Heart left ventricle (tissue), 13 donors: ENCODE measurements at regions not wholly inside any gene's neighbourhood (a gene's known extent, or its start where the extent isn't known, plus 50 kb on each side); places are given as distances from the start of the nearest gene placed in this dataset.

Source experiments
- CTCF ChIP-seq, 12 donors: fragments of 200-600 bp; sonication (generic) in 4 of 12; IDR thresholded peaks; one replicate each; pipeline versions ENCODE4 v1.5.0 to v1.8.0; 2018 to 2022; ENCODE audit warnings: antibody characterized with exemption in 12 of 12, mild to moderate bottlenecking in 5 of 12
- POLR2A ChIP-seq, 2 donors: fragments of 450-650 bp; IDR thresholded peaks; one replicate each; pipeline ENCODE4 v1.6.1; 2017; ENCODE audit warnings: antibody characterized with exemption in 2 of 2, mild to moderate bottlenecking in 2 of 2, moderate library complexity in 2 of 2
- donor health status: ischemic (EF 13 %, LVEDD 7.1; RV severe dilation, severe dysfunction).
- donor health status: DM: no; HTN: yes; CAD: no.
- donor health status: DM: no; HTN: no; CAD: no.
- donor health status: ischemic (EF 25% LVEDD 6.9; RV normal size, moderate dysfunction).
- donor health status: ischemic (EF 25% LVEDD 5.7; RV mildly dilated, moderate dysfunction).
- donor health status: ischemic (EF 35%, LVEDD 5.7; RV mildly dilated, moderate dysfunction).
- donor health status: nonischemic (EF 11% LVEDD 7.7; RV severe dilation, severe dysfunction).
- donor health status: DM: yes; HTN: yes; CAD: no.
- donor health status: PGD.
- donor health status: ischemic (EF 29% LVEDD 5.4; RV normal size, mild dysfunction).
- donor health status: nonischemic (EF 23%, LVEDD 6.1; RV moderate dilation, normal function).

DNA sequence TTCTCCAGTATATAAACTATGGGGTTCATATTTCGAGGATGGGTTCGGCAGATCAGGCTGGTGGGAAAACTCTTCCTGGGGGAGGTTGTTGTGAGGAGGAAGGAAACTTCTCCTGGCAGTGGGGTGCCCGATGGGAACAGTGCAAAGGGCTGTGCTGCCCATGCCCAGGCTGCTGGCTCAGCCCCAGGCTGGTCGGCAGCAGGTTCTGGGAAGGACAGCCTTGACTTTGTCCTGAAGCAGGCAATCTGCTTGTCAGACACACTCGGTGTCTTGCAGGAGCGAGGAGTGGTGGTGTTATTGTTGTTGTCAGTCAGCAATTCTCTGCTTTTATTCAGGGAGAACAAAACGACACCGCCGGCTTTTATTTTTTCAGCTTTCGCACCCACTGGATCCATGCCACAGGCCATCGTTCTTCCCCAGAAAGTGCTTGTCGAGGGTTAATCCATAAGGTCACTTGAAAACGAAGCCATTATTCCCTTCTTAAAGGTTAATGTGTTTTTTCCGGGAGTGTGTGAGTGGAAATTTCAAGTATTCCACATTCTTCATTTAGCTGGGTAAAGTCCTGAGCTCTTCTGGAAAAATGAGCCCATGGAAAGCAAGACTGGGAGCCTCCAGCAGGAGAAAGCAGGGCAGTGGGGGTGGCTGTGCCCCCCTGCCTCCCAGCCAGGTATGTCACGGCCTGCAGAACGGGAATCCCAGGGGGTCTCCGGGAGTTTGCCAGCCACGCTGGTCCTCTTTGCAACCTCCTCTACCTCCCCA, 57.0 kb upstream of the STX16 start:
- TF ChIP-seq CTCF (IDR thresholded peaks at IDR 0.05) (no peak), POLR2A (IDR thresholded peaks at IDR 0.05) (no peak)
